ENCODE measurements at regions not wholly inside any gene's neighbourhood (a gene's known extent, or its start where the extent isn't known, plus 50 kb on each side); places are given as distances from the start of the nearest gene placed in this dataset.

- Histone ChIP-seq H3K4me3 (no peak overlapping the region), H3K27ac (no peak overlapping the region), H3K36me3 (no peaks in the 10 kb centered on the region), H3K4me1 (ENCODE audit: control insufficient read depth in 1 of 2, low read depth in 2 of 2) (no peaks in the 10 kb centered on the region), H3K27me3 (replicated peaks; ENCODE audit: insufficient read depth) (no peaks in the 10 kb centered on the region), H3K9me3 (peaks cover 3% of the 10 kb centered on the region)
- no peak for ATAC-seq (ENCODE audit: insufficient number of reproducible peaks, low FRiP score, low read depth)
- no peak for DNase-seq (ENCODE audit: low spot score)
- no peak for TF ChIP-seq CTCF (IDR thresholded peaks at IDR 0.05)
These were observed 772.2 kb upstream of the CHAC2 start for GRCh38 chr2:52995424-52995823.

GRCh38 chr2:52976143-52976949 lies 791.3 kb upstream of the CHAC2 start:
- Histone ChIP-seq H3K4me1 (ENCODE audit: control insufficient read depth in 1 of 2, low read depth in 2 of 2) (no peaks in the 10 kb centered on the region), H3K27me3 (replicated peaks; ENCODE audit: insufficient read depth) (no peaks in the 10 kb centered on the region), H3K36me3 (no peaks in the 10 kb centered on the region), H3K27ac (no peak overlapping the region), H3K4me3 (no peak overlapping the region), H3K9me3 (no peaks in the 10 kb centered on the region)
- ATAC-seq (ENCODE audit: insufficient number of reproducible peaks, low FRiP score, low read depth) (no peak), DNase-seq (ENCODE audit: low spot score) (no peak)
- TF ChIP-seq CTCF (IDR thresholded peaks at IDR 0.05) = no peak

GRCh38 chr2:52974127-52974526 lies 793.5 kb upstream of the CHAC2 start:
- ATAC-seq (ENCODE audit: insufficient number of reproducible peaks, low FRiP score, low read depth) = no peak
- DNase-seq (ENCODE audit: low spot score) = no peak
- no peaks in the 10 kb centered on the region for H3K27me3 ChIP-seq (replicated peaks; ENCODE audit: insufficient read depth)
- no peaks in the 10 kb centered on the region for H3K36me3 ChIP-seq
- no peak overlapping the region for H3K4me3 ChIP-seq
- TF ChIP-seq CTCF (IDR thresholded peaks at IDR 0.05) = no peak
- H3K27ac ChIP-seq = no peak overlapping the region
- no peaks in the 10 kb centered on the region for H3K9me3 ChIP-seq
- no peaks in the 10 kb centered on the region for H3K4me1 ChIP-seq (ENCODE audit: control insufficient read depth in 1 of 2, low read depth in 2 of 2)

- no peak overlapping the region for H3K4me3 ChIP-seq
- H3K4me1 ChIP-seq (ENCODE audit: control insufficient read depth in 1 of 2, low read depth in 2 of 2) = no peaks in the 10 kb centered on the region
- ATAC-seq (ENCODE audit: insufficient number of reproducible peaks, low FRiP score, low read depth) = no peak
- no peak for TF ChIP-seq CTCF (IDR thresholded peaks at IDR 0.05)
- no peaks in the 10 kb centered on the region for H3K9me3 ChIP-seq
- no peaks in the 10 kb centered on the region for H3K27me3 ChIP-seq (replicated peaks; ENCODE audit: insufficient read depth)
- no peak overlapping the region for H3K27ac ChIP-seq
- DNase-seq (ENCODE audit: low spot score) = no peak
- H3K36me3 ChIP-seq = no peaks in the 10 kb centered on the region
These were observed 797.0 kb upstream of the CHAC2 start for GRCh38 chr2:52970642-52971041.

GRCh38 chr2:52968043-52968442 lies 799.6 kb upstream of the CHAC2 start:
- H3K4me1 ChIP-seq (ENCODE audit: control insufficient read depth in 1 of 2, low read depth in 2 of 2) = no peaks in the 10 kb centered on the region
- H3K36me3 ChIP-seq = no peaks in the 10 kb centered on the region
- H3K4me3 ChIP-seq = no peak overlapping the region
- no peak for DNase-seq (ENCODE audit: low spot score)
- no peak for TF ChIP-seq CTCF (IDR thresholded peaks at IDR 0.05)
- no peaks in the 10 kb centered on the region for H3K27me3 ChIP-seq (replicated peaks; ENCODE audit: insufficient read depth)
- H3K9me3 ChIP-seq = no peaks in the 10 kb centered on the region
- H3K27ac ChIP-seq = no peak overlapping the region
- ATAC-seq (ENCODE audit: insufficient number of reproducible peaks, low FRiP score, low read depth) = no peak

All from thoracic aorta (tissue), 2 donors.